ENCODE measurements at regions not wholly inside any gene's neighbourhood (a gene's known extent, or its start where the extent isn't known, plus 50 kb on each side); places are given as distances from the start of the nearest gene placed in this dataset.

DNA sequence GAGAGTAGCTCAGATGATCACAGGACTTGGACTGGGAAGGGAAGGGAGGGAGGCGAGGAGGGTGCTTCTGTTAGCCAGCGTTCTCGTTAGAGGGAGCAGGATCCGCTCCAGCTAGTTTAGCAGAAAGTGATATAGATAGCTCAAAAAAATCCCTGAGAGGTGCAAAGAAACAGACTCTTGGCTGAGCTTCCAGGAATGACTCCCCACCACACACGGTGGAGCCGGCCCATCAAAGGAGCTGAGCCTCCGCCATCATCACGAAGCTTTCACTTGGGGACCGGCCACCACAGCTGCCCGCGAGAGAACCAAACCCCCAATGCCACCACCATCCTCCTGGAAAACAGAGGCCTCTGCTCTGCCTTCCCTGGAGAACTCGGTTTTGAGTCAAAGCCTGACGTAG is 124.6 kb upstream of the BCL2L14 start:
- no peak for DNase-seq

- DNase-seq, result no peak
These were observed 123.5 kb upstream of the BCL2L14 start for GRCh38 chr12:11947213-11947612.

DNA sequence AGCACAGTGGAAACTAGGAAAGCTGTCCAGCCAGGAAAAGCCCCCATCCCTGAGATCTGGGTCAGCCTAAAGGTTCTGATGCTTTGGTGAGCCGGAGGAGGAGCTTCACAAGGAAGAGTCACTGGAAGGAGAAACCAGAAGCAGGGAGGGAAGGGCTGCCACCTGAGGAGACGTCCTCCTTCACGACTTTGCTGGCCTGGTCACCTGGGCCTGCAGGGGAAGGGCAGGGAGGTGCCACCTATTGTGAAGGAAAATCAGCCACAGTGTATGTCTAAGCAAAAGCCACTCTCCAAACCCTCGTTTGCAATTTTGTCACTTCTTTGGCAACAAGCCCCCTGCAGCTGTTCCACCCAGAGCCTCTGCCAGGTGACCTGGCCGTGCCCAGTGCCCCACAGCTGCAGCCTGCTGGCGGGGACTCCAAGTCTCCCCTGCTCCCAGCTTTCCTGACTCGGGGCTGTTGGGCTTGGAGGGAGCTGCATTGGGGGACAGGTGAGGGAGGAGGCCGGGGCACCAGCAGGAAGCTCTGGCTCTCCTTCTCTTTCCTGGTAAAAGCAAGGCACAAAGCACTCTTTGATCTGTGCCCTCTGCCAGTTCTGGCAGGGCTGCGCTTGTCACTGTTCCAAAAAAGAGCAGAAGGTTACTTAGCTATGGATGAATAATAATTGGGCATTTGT is 120.9 kb upstream of the BCL2L14 start:
- no peak for DNase-seq

GRCh38 chr12:11951209-11951608 is 119.5 kb upstream of the BCL2L14 start:
- no peak for DNase-seq

GRCh38 chr12:11953523-11953922 is 117.2 kb upstream of the BCL2L14 start:
- no peak for DNase-seq

- peak; percentile 6 for DNase-seq
These were observed 116.6 kb upstream of the BCL2L14 start for GRCh38 chr12:11954181-11954580.

DNA sequence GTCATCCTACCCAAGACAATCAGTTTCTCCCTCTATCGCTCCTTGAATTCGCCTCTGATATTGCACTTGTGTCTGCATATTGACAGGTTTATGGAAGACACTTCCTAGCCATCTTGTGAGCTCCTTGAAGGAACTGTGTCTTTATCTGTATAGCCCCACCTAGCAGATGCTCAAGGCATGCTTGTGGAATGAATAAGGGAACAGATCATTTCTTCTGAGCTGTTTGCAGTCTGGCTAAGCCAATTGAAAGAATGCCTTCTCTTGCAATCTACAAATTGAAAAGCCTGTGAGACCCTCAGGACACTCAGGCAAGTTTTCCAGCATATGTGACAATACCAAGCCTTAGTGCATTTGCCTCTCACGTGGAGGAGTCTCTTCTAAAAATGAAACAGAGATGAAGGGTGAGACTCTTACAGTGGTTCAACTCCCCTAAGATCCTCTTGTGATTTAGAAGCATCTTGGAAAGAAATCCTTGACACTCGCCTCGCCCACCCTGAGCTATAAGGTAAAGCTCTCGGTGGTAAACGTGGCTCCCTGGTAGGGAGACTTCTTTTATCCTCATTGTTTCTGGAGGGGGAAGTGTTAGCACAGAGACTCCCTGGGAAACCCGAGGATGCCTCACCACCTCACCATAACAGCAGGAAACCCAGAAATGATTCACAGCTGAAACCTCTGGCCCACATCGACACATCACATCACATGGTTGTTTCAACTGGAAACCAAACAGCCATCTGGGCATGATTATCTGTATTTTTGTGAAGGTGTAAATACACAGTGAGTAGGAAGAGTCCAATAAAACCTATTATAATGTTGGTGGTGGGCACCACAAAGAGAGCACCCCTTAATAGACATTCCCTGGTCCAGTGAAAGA is 112.3 kb upstream of the BCL2L14 start:
- DNase-seq, result peak; percentile 66

GRCh38 chr12:11959117-11959823 is 111.5 kb upstream of the BCL2L14 start:
- DNase-seq, result no peak

GRCh38 chr12:11960646-11961045 is 110.1 kb upstream of the BCL2L14 start:
- no peak for DNase-seq

DNA sequence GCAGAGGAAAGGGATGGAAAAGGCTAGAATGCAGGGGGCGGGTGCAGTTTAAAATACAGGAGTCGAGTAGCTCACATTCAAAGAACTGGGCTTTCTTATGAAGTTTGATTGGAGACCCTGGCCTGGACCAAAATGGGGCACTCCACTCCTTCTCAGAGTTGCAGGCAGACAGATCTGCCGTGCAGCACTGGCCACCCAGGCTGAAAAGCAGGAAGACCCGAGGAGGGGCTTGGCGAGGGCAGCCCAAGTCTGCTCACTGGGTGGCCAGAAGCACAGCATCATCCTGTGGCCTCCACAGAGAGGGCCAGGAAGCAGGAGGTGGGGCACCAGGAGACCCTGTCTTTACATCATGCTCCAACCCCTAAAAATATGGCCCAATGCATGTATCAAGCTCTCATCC is 109.1 kb upstream of the BCL2L14 start:
- no peak for DNase-seq

GRCh38 chr12:11962860-11963259 is 107.9 kb upstream of the BCL2L14 start:
- peak; percentile 44 for DNase-seq

DNA sequence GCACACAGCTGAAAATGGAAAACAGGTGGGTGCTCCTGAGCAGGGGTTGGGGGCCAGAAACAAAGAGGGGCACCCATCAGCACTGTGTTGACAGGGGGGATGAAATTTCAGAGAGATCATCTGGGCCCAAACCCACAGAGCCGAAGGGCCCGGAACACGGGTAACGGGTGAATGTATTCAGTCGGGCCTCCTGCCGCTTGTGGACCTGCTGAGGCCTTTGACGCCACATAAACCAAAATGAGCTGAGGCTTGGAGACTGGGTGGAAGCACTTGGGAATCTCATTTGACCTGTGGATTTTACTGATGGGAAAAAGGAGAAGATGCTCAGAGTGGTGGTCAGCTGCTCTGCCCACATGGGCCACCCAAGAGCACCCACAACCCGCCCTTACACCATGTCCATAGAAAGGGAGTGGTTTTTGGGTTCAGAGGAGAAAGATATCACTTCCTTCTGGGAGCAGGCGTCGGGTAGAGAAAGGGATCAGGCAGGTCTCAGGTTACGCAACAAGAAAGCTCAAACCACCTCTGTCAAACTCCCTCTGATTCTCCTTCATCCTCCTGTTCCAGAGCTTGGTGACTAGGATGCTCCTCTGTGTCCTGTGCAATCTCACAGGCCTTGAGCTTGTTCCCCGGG is 106.8 kb upstream of the BCL2L14 start:
- no peak for DNase-seq

DNA sequence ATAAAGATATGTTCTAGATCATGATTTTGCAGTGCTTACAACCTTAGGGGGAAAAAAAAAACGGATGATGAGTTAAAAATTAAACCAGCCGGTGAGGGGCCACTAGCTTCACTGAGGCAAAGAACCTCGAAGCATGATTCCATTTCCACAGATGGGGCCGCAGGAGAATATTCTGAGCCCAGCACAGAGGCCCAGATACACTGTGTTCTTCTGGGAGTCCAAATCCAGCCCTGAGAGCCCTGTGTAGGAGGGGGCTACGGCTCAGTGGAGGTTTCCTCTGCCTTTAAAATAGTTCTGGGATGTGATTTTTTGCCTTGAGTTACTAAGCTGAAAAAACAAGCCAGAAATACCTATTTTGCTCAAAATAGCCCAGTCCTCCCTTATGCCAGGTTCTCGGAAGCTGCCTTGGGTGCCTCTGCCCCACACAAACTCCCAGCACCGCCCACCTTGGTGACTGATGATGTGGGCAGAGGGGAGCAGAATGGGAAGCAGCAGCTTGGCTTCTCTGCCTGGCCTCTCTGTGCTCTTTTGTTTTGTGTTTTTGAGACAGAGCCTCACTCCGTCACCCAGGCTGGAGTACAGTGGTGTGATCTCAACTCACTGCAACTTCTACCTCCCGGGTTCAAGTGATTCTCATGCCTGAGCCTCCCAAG is 105.4 kb upstream of the BCL2L14 start:
- no peak for DNase-seq

- DNase-seq, result no peak
These were observed 103.2 kb upstream of the BCL2L14 start for GRCh38 chr12:11967376-11968047.

DNA sequence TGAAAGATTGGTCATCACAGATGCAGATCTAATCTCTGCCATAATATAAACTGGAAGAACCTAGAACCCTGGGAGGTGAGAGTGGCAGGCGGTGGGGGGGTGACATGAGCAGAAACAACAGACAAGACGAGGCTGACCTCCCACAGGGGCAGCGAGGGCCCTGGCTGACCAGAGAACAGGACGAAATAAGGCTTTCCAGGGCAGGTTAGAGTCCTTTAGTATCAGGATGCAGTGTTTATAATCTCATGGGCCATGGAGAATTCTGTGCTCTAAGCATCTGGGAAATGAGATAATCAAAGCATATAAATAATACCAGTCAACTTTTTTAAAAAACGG is 102.7 kb upstream of the BCL2L14 start:
- no peak for DNase-seq

DNA sequence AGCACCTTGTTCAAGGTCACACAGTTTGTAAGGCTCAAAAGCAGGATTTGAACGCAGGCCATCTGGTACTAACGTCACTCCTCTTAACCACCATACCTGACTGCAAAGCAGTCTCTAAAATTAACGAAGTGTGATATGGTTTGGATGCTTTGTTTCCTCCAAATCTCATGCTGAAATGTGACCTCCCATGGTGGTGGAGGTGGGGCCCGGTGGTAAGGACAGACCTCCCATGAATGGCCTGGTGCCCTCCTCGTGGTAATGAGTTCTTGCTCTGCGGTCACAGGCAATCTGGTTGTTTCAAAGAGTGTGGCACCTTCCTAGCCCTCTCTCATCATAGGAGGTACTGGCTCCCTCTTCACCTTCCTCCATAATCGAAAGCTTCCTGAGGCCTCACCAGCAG is 102.2 kb upstream of the BCL2L14 start:
- no peak for DNase-seq

DNA sequence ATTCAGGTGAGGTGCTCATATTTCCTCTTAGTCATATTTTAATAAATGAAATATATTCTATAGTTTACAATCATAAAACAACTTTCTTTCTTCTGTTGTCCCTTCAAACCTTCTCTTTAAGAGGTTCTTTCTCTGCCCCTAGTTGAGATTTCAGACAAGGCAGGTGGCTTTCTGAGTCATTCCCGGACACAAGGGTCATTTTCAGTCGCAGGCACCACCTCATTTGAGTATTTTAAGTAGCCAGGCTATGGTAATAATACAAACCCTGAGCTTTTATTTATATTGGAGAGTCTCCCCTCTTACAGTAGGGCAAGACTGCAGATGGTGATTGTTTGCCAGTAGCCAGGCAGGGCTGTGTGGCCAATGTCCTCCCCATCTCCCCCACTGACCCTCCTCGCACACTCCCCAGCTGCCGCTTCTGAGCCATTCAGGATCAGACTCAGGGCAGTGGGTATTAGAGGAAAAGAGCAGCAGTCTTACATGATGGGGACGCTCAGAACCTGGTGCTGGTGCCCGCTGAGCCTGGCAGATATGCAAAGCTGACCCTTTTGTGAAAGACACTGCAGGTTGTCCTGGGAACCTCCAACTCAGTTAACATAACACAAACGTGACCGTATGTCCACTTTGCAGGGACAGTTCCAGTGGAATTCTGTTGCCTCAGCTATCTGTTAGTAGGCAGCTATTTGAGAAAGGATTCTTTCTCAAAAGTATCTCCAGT is 101.1 kb upstream of the BCL2L14 start:
- DNase-seq, result no peak

DNA sequence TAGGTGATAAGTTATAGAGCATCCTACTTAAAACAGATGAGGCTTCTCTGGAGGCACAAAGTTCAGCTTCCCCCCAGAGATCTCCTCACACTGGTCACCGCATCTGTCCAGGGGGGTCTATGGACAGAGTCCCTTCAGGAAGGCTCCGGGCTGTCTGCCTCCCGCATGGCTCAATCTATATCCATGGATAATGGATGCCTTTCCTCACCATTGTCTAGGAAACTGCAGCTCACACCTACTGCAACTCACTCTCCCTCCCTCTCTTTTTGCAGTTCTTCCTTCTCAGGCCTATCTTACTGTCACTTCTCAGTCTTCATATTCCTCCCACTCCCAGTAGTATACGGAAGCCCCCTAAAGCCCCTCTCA is 100.6 kb upstream of the BCL2L14 start:
- no peak for DNase-seq

GRCh38 chr12:11973396-11973795 is 97.3 kb upstream of the BCL2L14 start:
- no peak for DNase-seq

- DNase-seq, result no peak
These were observed 94.7 kb upstream of the BCL2L14 start for GRCh38 chr12:11976005-11976404.

DNA sequence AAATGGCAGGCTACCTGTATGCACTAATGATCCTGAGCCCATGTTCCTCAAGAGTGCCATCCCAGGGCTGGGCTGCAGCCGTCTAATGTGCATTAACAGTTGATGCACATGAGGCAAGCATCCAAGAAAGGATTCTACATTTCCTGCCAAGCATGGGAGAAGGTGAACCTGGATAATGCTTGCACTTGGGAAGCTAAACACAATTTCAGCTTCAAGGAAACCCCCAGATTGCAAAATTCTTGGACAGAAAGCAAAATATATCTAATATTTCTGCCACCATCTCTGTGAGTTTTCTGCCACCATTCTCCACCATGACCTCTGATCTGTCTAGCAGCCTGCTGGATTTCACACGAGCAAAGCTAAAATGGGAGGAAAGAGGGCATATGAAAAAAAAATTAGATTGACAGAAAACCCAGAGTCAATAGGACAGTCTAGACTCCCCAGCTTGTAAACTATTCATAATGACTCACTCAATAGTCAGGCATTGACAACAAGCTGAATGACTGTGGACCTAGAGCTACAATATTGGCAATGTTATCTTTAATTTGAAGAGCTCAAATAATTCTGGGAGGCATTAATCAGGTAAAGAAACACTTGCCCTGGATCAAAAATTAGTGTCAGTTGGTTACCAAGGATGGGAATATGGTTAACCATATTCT is 91.9 kb upstream of the BCL2L14 start:
- no peak for DNase-seq
